Cerebellar cortex (tissue), 1 donor: ENCODE measurements at regions not wholly inside any gene's neighbourhood (a gene's known extent, or its start where the extent isn't known, plus 50 kb on each side); places are given as distances from the start of the nearest gene placed in this dataset.
A peak's percentile ranks its signal among the peaks of the same experiment; 100 is the strongest.
"Not testable (repeated sequence)": the region's sequence is repeated elsewhere in the genome, so short reads cannot be mapped to it uniquely, and the experiment has no call there.

Source experiments
- DNase-seq: peaks from one replicate; pipeline ENCODE4 v3.0.0-alpha.2; 2015; ENCODE audit warnings: low spot score

- DNase-seq: peak; percentile 10
Measured at GRCh38 chr5:91840412-91840811, 457.3 kb upstream of the ARRDC3 start.

GRCh38 chr5:91839721-91840120, 456.6 kb upstream of the ARRDC3 start:
- DNase-seq: no peak

GRCh38 chr5:91839233-91839632, 456.1 kb upstream of the ARRDC3 start:
- no peak for DNase-seq

- DNase-seq: no peak
Measured at GRCh38 chr5:91830361-91830953, 447.3 kb upstream of the ARRDC3 start.

- DNase-seq: no peak
Measured at GRCh38 chr5:91825618-91826017, 442.5 kb upstream of the ARRDC3 start.

- DNase-seq: no peak
Measured at GRCh38 chr5:91824406-91824805, 441.3 kb upstream of the ARRDC3 start.

GRCh38 chr5:91820874-91821273, 437.8 kb upstream of the ARRDC3 start:
- no peak for DNase-seq

GRCh38 chr5:91816681-91817080, 433.6 kb upstream of the ARRDC3 start:
- no peak for DNase-seq

GRCh38 chr5:91797576-91797975, 414.5 kb upstream of the ARRDC3 start:
- DNase-seq: no peak

- no peak for DNase-seq
Measured at GRCh38 chr5:91794856-91795548, 411.9 kb upstream of the ARRDC3 start.

- no peak for DNase-seq
Measured at GRCh38 chr5:91794455-91794854, 411.3 kb upstream of the ARRDC3 start.

- no peak for DNase-seq
Measured at GRCh38 chr5:91787718-91788117, 404.6 kb upstream of the ARRDC3 start.

- no peak for DNase-seq
Measured at GRCh38 chr5:91777671-91778070, 394.6 kb upstream of the ARRDC3 start.

GRCh38 chr5:91776249-91776648, 393.1 kb upstream of the ARRDC3 start:
- DNase-seq: no peak

GRCh38 chr5:91770400-91770799, 387.3 kb upstream of the ARRDC3 start:
- no peak for DNase-seq

- not testable (repeated sequence) for DNase-seq
Measured at GRCh38 chr5:91757383-91757782, 374.3 kb upstream of the ARRDC3 start.

GRCh38 chr5:91754990-91755389, 371.9 kb upstream of the ARRDC3 start:
- no peak for DNase-seq

GRCh38 chr5:91744470-91744869, 361.4 kb upstream of the ARRDC3 start:
- DNase-seq: not testable (repeated sequence)

- no peak for DNase-seq
Measured at GRCh38 chr5:91742550-91742949, 359.4 kb upstream of the ARRDC3 start.

GRCh38 chr5:91741764-91742505, 358.8 kb upstream of the ARRDC3 start:
- DNase-seq: no peak

- DNase-seq: no peak
Measured at GRCh38 chr5:91730026-91730425, 346.9 kb upstream of the ARRDC3 start.

- DNase-seq: no peak
Measured at GRCh38 chr5:91727463-91727862, 344.3 kb upstream of the ARRDC3 start.

- DNase-seq: no peak
Measured at GRCh38 chr5:91722736-91723467, 339.8 kb upstream of the ARRDC3 start.
